ENCODE measurements at regions not wholly inside any gene's neighbourhood (a gene's known extent, or its start where the extent isn't known, plus 50 kb on each side); places are given as distances from the start of the nearest gene placed in this dataset.

- TF ChIP-seq CTCF (optimal IDR thresholded peaks at IDR 0.05 in 1 of 3, IDR thresholded peaks at IDR 0.05 in 1 of 3, conservative IDR thresholded peaks at IDR 0.05 in 1 of 3; ENCODE audit: extremely low read depth in 1 of 3, insufficient read depth in 2 of 3, low read length in 3 of 3), result no peak
- TF ChIP-seq EZH2 (IDR thresholded peaks at IDR 0.05; ENCODE audit: low read length), result no peak
Observed at GRCh38 chr2:11941201-11942177, 195.1 kb downstream of the LPIN1 start.
